ENCODE measurements at regions not wholly inside any gene's neighbourhood (a gene's known extent, or its start where the extent isn't known, plus 50 kb on each side); places are given as distances from the start of the nearest gene placed in this dataset.

DNA sequence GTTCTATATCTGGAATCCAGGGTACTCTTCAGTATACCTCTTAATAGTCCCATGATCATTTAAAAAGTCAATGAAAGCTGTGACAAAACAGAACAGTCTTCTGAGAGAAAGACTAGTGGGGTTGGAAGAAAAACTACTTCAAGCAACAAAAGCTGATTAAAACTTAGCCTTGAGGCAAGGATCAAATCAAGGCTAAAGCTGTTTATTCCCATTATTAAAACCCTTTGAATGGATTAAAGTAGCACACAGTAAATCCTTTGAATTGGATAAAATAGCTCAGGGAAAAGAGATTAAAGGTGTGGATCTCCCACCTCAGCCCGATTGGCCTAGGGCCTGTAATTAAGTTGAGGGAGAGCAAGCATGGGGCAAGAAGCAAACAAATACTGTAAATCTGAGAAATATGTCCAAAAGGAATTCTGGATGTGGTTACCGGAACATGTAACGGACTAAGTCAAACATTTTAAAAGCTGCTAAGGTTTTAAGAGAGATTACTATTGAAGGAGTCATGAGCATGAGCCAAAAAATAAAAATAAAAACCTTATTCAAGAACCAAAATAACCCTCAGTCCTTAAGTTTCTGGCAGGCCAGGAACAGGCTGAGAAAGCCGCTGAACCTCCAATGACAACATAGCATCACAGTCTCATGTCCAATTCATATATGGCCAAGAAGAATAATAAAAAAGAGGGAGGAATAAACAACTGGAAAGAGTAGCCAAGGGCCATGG lies 257.3 kb upstream of the NEIL3 start:
- WGBS, 2 donors, result 58 to 65% methylated on average over 4 of the region's 4 CpGs
- DNase-seq (ENCODE audit: low spot score in 2 of 2), result no peak
- no peak for TF ChIP-seq POLR2A (IDR thresholded peaks at IDR 0.05)
- no peak for TF ChIP-seq CTCF (IDR thresholded peaks at IDR 0.05)
- intact Hi-C loops (cut with DNase I; ENCODE audit: low total_unique reads), result no loop called here
- no peak overlapping the region for H3K4me3 ChIP-seq (ENCODE audit: low read depth, poor library complexity, severe bottlenecking)

DNA sequence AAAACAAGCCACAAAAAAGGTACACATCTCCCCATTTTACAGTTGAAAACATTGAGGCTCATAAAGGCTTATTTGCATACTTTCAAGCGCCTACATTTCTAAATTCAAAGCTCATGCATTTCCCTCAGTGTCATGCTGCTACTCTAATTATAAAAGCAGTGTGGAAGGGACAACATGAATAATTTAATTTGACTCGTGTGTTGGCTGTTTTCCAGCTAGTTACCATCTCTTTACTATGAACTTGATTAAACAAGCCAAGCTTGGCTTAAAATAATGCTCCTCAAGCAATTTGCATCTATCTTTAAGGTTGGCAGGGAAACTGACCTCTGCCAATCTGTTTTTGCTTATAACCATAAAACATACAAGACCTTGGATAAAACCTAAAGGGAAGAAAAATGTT lies 252.5 kb upstream of the NEIL3 start:
- no peak for DNase-seq (ENCODE audit: low spot score in 2 of 2)
- 30 to 47% methylated on average over 2 of the region's 2 CpGs for WGBS, 2 donors
- intact Hi-C loops (cut with DNase I; ENCODE audit: low total_unique reads), result no loop called here
- H3K4me3 ChIP-seq (ENCODE audit: low read depth, poor library complexity, severe bottlenecking), result no peak overlapping the region
- TF ChIP-seq CTCF (IDR thresholded peaks at IDR 0.05), result no peak
- TF ChIP-seq POLR2A (IDR thresholded peaks at IDR 0.05), result no peak

DNA sequence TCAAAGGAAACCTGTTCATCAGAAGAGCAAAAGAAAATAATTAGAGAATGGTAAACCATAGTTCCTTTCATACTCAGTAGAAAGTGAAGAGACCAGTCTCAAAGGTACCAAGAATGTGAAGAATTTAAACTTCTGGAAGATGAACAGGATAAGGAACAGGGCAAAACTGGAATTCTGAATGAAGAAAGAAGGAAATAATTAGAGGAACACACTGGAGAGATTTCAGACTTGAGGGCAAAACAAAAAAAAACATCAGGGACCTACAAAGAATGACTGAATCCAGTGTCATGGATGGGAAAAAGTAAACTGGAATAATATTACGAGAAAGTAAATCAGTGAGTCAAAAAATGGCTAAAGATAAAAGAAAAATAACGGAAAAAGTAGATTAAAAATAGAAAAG lies 245.6 kb upstream of the NEIL3 start:
- H3K4me3 ChIP-seq (ENCODE audit: low read depth, poor library complexity, severe bottlenecking), result no peak overlapping the region
- 74 to 78% methylated on average over 2 of the region's 2 CpGs for WGBS, 2 donors
- no peak for DNase-seq (ENCODE audit: low spot score in 2 of 2)
- TF ChIP-seq CTCF (IDR thresholded peaks at IDR 0.05), result no peak
- no peak for TF ChIP-seq POLR2A (IDR thresholded peaks at IDR 0.05)
- intact Hi-C loops (cut with DNase I; ENCODE audit: low total_unique reads), result no loop called here

GRCh38 chr4:177064729-177065394 lies 244.8 kb upstream of the NEIL3 start:
- no peak overlapping the region for H3K4me3 ChIP-seq (ENCODE audit: low read depth, poor library complexity, severe bottlenecking)
- WGBS, 2 donors, result 84 to 89% methylated on average over 5 of the region's 5 CpGs
- no peak for DNase-seq (ENCODE audit: low spot score in 2 of 2)
- TF ChIP-seq POLR2A (IDR thresholded peaks at IDR 0.05) (no peak), CTCF (IDR thresholded peaks at IDR 0.05) (no peak)
- intact Hi-C loops (cut with DNase I; ENCODE audit: low total_unique reads), result no loop called here

DNA sequence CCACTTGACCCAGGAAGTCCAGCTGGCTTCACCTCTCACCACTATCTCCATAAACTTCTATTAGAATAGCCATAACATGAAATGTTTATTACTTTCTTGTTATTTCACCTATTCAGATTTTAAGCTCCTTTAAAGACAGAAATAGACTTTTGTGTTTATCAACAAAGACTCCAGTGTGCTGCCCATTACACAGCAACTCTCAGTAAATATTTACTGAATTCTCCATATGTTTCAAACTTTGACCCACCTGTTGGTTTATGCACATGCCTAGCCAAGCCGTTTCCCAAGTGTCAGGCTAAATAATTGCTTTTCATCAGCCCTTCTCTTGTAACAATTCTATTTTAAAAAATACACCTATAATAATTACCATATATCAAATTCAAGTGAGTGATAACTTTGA lies 242.9 kb upstream of the NEIL3 start:
- no peak for DNase-seq (ENCODE audit: low spot score in 2 of 2)
- intact Hi-C loops (cut with DNase I; ENCODE audit: low total_unique reads), result no loop called here
- H3K4me3 ChIP-seq (ENCODE audit: low read depth, poor library complexity, severe bottlenecking), result no peak overlapping the region
- 54 to 62% methylated on average over 1 of the region's 1 CpG for WGBS, 2 donors
- TF ChIP-seq POLR2A (IDR thresholded peaks at IDR 0.05) (no peak), CTCF (IDR thresholded peaks at IDR 0.05) (no peak)
